ENCODE measurements at regions not wholly inside any gene's neighbourhood (a gene's known extent, or its start where the extent isn't known, plus 50 kb on each side); places are given as distances from the start of the nearest gene placed in this dataset.
A peak's percentile ranks its signal among the peaks of the same experiment; 100 is the strongest.

- no peak overlapping the region for H3K18ac ChIP-seq (ENCODE audit: low read length)
These were observed 157.7 kb downstream of the PAPSS1 start for GRCh38 chr4:107562316-107562715.

GRCh38 chr4:107561481-107561880 is 158.6 kb downstream of the PAPSS1 start:
- no peak overlapping the region for H4K8ac ChIP-seq (ENCODE audit: low read depth, low read length)
- no peak overlapping the region for H3K9ac ChIP-seq (ENCODE audit: low read length)
- WGBS (ENCODE audit: extremely low coverage, insufficient coverage, insufficient read length) = no CpG with 5 or more reads among the region's 4 CpGs

More at GRCh38 chr4:107562316-107562715, 157.7 kb downstream of the PAPSS1 start:
- no peak overlapping the region for H3K4me3 ChIP-seq (ENCODE audit: low read depth, low read length)
- no peak for DNase-seq
- H2BK12ac ChIP-seq (ENCODE audit: low read length) = no peak overlapping the region
- H3K27me3 ChIP-seq (ENCODE audit: insufficient read depth, low read length) = no peaks in the 10 kb centered on the region
- H2AFZ ChIP-seq (ENCODE audit: insufficient read depth, low read length, poor library complexity) = no peak overlapping the region
- H3K27ac ChIP-seq (ENCODE audit: low read depth, low read length) = no peak overlapping the region
- no peak overlapping the region for H2BK120ac ChIP-seq (ENCODE audit: insufficient read depth, low read length, poor library complexity)
- no peaks in the 10 kb centered on the region for H3K79me2 ChIP-seq (ENCODE audit: control insufficient read depth, insufficient read depth, low read length, poor library complexity)
- no peak overlapping the region for H4K91ac ChIP-seq (ENCODE audit: low read depth, low read length)
- WGBS (ENCODE audit: extremely low coverage, insufficient coverage, insufficient read length) = no CpG with 5 or more reads among the region's 2 CpGs
- H3K4me2 ChIP-seq (ENCODE audit: low read length) = no peak overlapping the region
- H3K14ac ChIP-seq (ENCODE audit: low read length) = no peak overlapping the region
- H3K4me1 ChIP-seq (ENCODE audit: control insufficient read depth in 1 of 2, insufficient read depth in 2 of 2, low read length in 2 of 2) = no peaks in the 10 kb centered on the region
- H3K9me3 ChIP-seq (ENCODE audit: insufficient read depth, low read depth, low read length) = no peaks in the 10 kb centered on the region
- H3K36me3 ChIP-seq (ENCODE audit: control insufficient read depth in 1 of 2, insufficient read depth in 2 of 2, low read length in 2 of 2) = no peaks in the 10 kb centered on the region
- no peak overlapping the region for H2AK5ac ChIP-seq (ENCODE audit: low read length)
- no peak overlapping the region for H2BK5ac ChIP-seq (ENCODE audit: low read depth, low read length, poor library complexity)
- no peak overlapping the region for H3K4ac ChIP-seq (ENCODE audit: low read depth, low read length)
- H3K9ac ChIP-seq (ENCODE audit: low read length) = no peak overlapping the region
- H4K8ac ChIP-seq (ENCODE audit: low read depth, low read length) = no peak overlapping the region
- H3K23ac ChIP-seq (ENCODE audit: low read length) = no peak overlapping the region
- no peak overlapping the region for H4K12ac ChIP-seq (ENCODE audit: low read depth, low read length)
- no peaks in the 10 kb centered on the region for H3K79me1 ChIP-seq (ENCODE audit: low read length)

GRCh38 chr4:107559653-107560052 is 160.4 kb downstream of the PAPSS1 start:
- Histone ChIP-seq H3K27me3 (ENCODE audit: insufficient read depth, low read length) (no peaks in the 10 kb centered on the region), H3K36me3 (ENCODE audit: control insufficient read depth in 1 of 2, insufficient read depth in 2 of 2, low read length in 2 of 2) (no peaks in the 10 kb centered on the region), H2BK12ac (ENCODE audit: low read length) (no peak overlapping the region), H3K18ac (ENCODE audit: low read length) (no peak overlapping the region), H3K79me1 (ENCODE audit: low read length) (no peaks in the 10 kb centered on the region), H3K4me3 (ENCODE audit: low read depth, low read length) (no peak overlapping the region), H4K8ac (ENCODE audit: low read depth, low read length) (no peak overlapping the region), H3K27ac (ENCODE audit: low read depth, low read length) (no peak overlapping the region), H2BK120ac (ENCODE audit: insufficient read depth, low read length, poor library complexity) (no peak overlapping the region), H3K4me1 (ENCODE audit: control insufficient read depth in 1 of 2, insufficient read depth in 2 of 2, low read length in 2 of 2) (no peaks in the 10 kb centered on the region), H3K4ac (ENCODE audit: low read depth, low read length) (no peak overlapping the region), H4K12ac (ENCODE audit: low read depth, low read length) (no peak overlapping the region), H3K4me2 (ENCODE audit: low read length) (no peak overlapping the region), H3K14ac (ENCODE audit: low read length) (no peak overlapping the region), H2AFZ (ENCODE audit: insufficient read depth, low read length, poor library complexity) (no peak overlapping the region), H3K9ac (ENCODE audit: low read length) (no peak overlapping the region), H3K79me2 (ENCODE audit: control insufficient read depth, insufficient read depth, low read length, poor library complexity) (no peaks in the 10 kb centered on the region), H3K9me3 (ENCODE audit: insufficient read depth, low read depth, low read length) (no peaks in the 10 kb centered on the region), H4K91ac (ENCODE audit: low read depth, low read length) (no peak overlapping the region), H2BK5ac (ENCODE audit: low read depth, low read length, poor library complexity) (no peak overlapping the region), H3K23ac (ENCODE audit: low read length) (no peak overlapping the region), H2AK5ac (ENCODE audit: low read length) (no peak overlapping the region)
- DNase-seq = no peak

More at GRCh38 chr4:107561481-107561880, 158.6 kb downstream of the PAPSS1 start:
- Histone ChIP-seq H3K4me3 (ENCODE audit: low read depth, low read length) (no peak overlapping the region), H3K14ac (ENCODE audit: low read length) (no peak overlapping the region), H2BK120ac (ENCODE audit: insufficient read depth, low read length, poor library complexity) (no peak overlapping the region), H3K23ac (ENCODE audit: low read length) (no peak overlapping the region), H3K27ac (ENCODE audit: low read depth, low read length) (no peak overlapping the region), H4K12ac (ENCODE audit: low read depth, low read length) (no peak overlapping the region), H3K27me3 (ENCODE audit: insufficient read depth, low read length) (no peaks in the 10 kb centered on the region), H2AFZ (ENCODE audit: insufficient read depth, low read length, poor library complexity) (no peak overlapping the region), H2BK5ac (ENCODE audit: low read depth, low read length, poor library complexity) (no peak overlapping the region), H3K9me3 (ENCODE audit: insufficient read depth, low read depth, low read length) (no peaks in the 10 kb centered on the region), H3K4ac (ENCODE audit: low read depth, low read length) (no peak overlapping the region), H3K79me2 (ENCODE audit: control insufficient read depth, insufficient read depth, low read length, poor library complexity) (no peaks in the 10 kb centered on the region), H4K91ac (ENCODE audit: low read depth, low read length) (no peak overlapping the region), H2BK12ac (ENCODE audit: low read length) (no peak overlapping the region), H3K18ac (ENCODE audit: low read length) (no peak overlapping the region), H3K4me2 (ENCODE audit: low read length) (no peak overlapping the region), H2AK5ac (ENCODE audit: low read length) (no peak overlapping the region), H3K36me3 (ENCODE audit: control insufficient read depth in 1 of 2, insufficient read depth in 2 of 2, low read length in 2 of 2) (no peaks in the 10 kb centered on the region), H3K4me1 (ENCODE audit: control insufficient read depth in 1 of 2, insufficient read depth in 2 of 2, low read length in 2 of 2) (no peaks in the 10 kb centered on the region), H3K79me1 (ENCODE audit: low read length) (no peaks in the 10 kb centered on the region)
- DNase-seq = peak; percentile 32 to 77

GRCh38 chr4:107552306-107552705 is 167.7 kb downstream of the PAPSS1 start:
- no peak overlapping the region for H4K91ac ChIP-seq (ENCODE audit: low read depth, low read length)
- no peak overlapping the region for H2BK12ac ChIP-seq (ENCODE audit: low read length)
- H3K9ac ChIP-seq (ENCODE audit: low read length) = no peak overlapping the region
- H2BK5ac ChIP-seq (ENCODE audit: low read depth, low read length, poor library complexity) = no peak overlapping the region
- H4K8ac ChIP-seq (ENCODE audit: low read depth, low read length) = no peak overlapping the region
- no peak overlapping the region for H2BK120ac ChIP-seq (ENCODE audit: insufficient read depth, low read length, poor library complexity)
- H3K18ac ChIP-seq (ENCODE audit: low read length) = no peak overlapping the region
- no peaks in the 10 kb centered on the region for H3K36me3 ChIP-seq (ENCODE audit: control insufficient read depth in 1 of 2, insufficient read depth in 2 of 2, low read length in 2 of 2)
- H2AFZ ChIP-seq (ENCODE audit: insufficient read depth, low read length, poor library complexity) = no peak overlapping the region
- no peak overlapping the region for H3K4me2 ChIP-seq (ENCODE audit: low read length)
- H3K23ac ChIP-seq (ENCODE audit: low read length) = no peak overlapping the region
- no peak overlapping the region for H3K4ac ChIP-seq (ENCODE audit: low read depth, low read length)
- no peak overlapping the region for H3K27ac ChIP-seq (ENCODE audit: low read depth, low read length)
- no peaks in the 10 kb centered on the region for H3K4me1 ChIP-seq (ENCODE audit: control insufficient read depth in 1 of 2, insufficient read depth in 2 of 2, low read length in 2 of 2)
- no peaks in the 10 kb centered on the region for H3K27me3 ChIP-seq (ENCODE audit: insufficient read depth, low read length)
- no peaks in the 10 kb centered on the region for H3K9me3 ChIP-seq (ENCODE audit: insufficient read depth, low read depth, low read length)
- DNase-seq = peak in 1 of 2 donors; percentile 1
- H4K12ac ChIP-seq (ENCODE audit: low read depth, low read length) = no peak overlapping the region
- H3K79me1 ChIP-seq (ENCODE audit: low read length) = no peaks in the 10 kb centered on the region
- H3K4me3 ChIP-seq (ENCODE audit: low read depth, low read length) = no peak overlapping the region
- WGBS (ENCODE audit: extremely low coverage, insufficient coverage, insufficient read length) = no CpG with 5 or more reads among the region's 3 CpGs
- H3K14ac ChIP-seq (ENCODE audit: low read length) = no peak overlapping the region
- H3K79me2 ChIP-seq (ENCODE audit: control insufficient read depth, insufficient read depth, low read length, poor library complexity) = no peaks in the 10 kb centered on the region
- H2AK5ac ChIP-seq (ENCODE audit: low read length) = no peak overlapping the region
